HL-60 (cell line): ENCODE measurements at regions not wholly inside any gene's neighbourhood (a gene's known extent, or its start where the extent isn't known, plus 50 kb on each side); places are given as distances from the start of the nearest gene placed in this dataset.

ENCODE experiments used
- DNase-seq, 2 experiments: peaks; one replicate each; pipeline ENCODE4 v3.0.0-alpha.2; 2010 to 2020; ENCODE audit warnings: low read depth in 1 of 2, low spot score in 1 of 2
- H3K27ac ChIP-seq: fragments of 250-450 bp; sonication (Bioruptor Pico); replicated peaks from 2 replicates; pipeline ENCODE4 v1.5.1; 2020; ENCODE audit warnings: mild to moderate bottlenecking, moderate library complexity
- H3K27me3 ChIP-seq: fragments of 250-450 bp; sonication (Bioruptor Pico); 2 replicates; pipeline ENCODE4 v1.5.1; 2021; ENCODE audit warnings: mild to moderate bottlenecking, moderate library complexity; ENCODE audit not compliant: insufficient read depth, poor library complexity, severe bottlenecking
- H3K4me3 ChIP-seq: replicated peaks from 2 replicates; pipeline ENCODE4 v1.5.1; 2011; ENCODE audit warnings: mild to moderate bottlenecking, control low read depth, low read length; ENCODE audit not compliant: insufficient read depth
- CTCF ChIP-seq: IDR thresholded peaks from one replicate; pipeline ENCODE4 v1.5.1; 2011; ENCODE audit warnings: low read length, control low read depth, inconsistent platforms; ENCODE audit not compliant: insufficient read depth
- GABPA ChIP-seq: IDR thresholded peaks from 2 replicates; pipeline ENCODE4 v1.6.1; 2012; ENCODE audit warnings: low read depth
- POLR2AphosphoS5 ChIP-seq: IDR thresholded peaks from 2 replicates; pipeline ENCODE4 v1.6.1; 2012; ENCODE audit warnings: low read depth
- SPI1 ChIP-seq: IDR thresholded peaks from 2 replicates; pipeline ENCODE4 v1.6.1; 2012; ENCODE audit warnings: low read depth, mild to moderate bottlenecking, borderline replicate concordance
- TF ChIP-seq, protein P1 (sequence below): IDR thresholded peaks from 2 replicates; pipeline ENCODE4 v1.6.1; 2012; ENCODE audit warnings: low read depth; ENCODE audit not compliant: insufficient replicate concordance

- DNase-seq, result no peak
- Histone ChIP-seq H3K4me3 (no peak overlapping the region), H3K27ac (no peak overlapping the region), H3K27me3 (no peaks in the 10 kb centered on the region)
- TF ChIP-seq CTCF, result no peak
- no peak for TF ChIP-seq POLR2AphosphoS5
- TF ChIP-seq, protein P1, sequence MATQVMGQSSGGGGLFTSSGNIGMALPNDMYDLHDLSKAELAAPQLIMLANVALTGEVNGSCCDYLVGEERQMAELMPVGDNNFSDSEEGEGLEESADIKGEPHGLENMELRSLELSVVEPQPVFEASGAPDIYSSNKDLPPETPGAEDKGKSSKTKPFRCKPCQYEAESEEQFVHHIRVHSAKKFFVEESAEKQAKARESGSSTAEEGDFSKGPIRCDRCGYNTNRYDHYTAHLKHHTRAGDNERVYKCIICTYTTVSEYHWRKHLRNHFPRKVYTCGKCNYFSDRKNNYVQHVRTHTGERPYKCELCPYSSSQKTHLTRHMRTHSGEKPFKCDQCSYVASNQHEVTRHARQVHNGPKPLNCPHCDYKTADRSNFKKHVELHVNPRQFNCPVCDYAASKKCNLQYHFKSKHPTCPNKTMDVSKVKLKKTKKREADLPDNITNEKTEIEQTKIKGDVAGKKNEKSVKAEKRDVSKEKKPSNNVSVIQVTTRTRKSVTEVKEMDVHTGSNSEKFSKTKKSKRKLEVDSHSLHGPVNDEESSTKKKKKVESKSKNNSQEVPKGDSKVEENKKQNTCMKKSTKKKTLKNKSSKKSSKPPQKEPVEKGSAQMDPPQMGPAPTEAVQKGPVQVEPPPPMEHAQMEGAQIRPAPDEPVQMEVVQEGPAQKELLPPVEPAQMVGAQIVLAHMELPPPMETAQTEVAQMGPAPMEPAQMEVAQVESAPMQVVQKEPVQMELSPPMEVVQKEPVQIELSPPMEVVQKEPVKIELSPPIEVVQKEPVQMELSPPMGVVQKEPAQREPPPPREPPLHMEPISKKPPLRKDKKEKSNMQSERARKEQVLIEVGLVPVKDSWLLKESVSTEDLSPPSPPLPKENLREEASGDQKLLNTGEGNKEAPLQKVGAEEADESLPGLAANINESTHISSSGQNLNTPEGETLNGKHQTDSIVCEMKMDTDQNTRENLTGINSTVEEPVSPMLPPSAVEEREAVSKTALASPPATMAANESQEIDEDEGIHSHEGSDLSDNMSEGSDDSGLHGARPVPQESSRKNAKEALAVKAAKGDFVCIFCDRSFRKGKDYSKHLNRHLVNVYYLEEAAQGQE, result no peak
- no peak for TF ChIP-seq GABPA
- no peak for TF ChIP-seq SPI1
Measured at GRCh38 chr20:40890181-40890580, 138.4 kb upstream of the TOP1 start.

- TF ChIP-seq SPI1 (no peak), CTCF (no peak), POLR2AphosphoS5 (no peak), GABPA (no peak)
- TF ChIP-seq, protein P1, result no peak
- no peak for DNase-seq
- Histone ChIP-seq H3K27me3 (no peaks in the 10 kb centered on the region), H3K4me3 (no peak overlapping the region), H3K27ac (no peak overlapping the region)
Measured at GRCh38 chr20:40890635-40891034, 138.0 kb upstream of the TOP1 start.

DNA sequence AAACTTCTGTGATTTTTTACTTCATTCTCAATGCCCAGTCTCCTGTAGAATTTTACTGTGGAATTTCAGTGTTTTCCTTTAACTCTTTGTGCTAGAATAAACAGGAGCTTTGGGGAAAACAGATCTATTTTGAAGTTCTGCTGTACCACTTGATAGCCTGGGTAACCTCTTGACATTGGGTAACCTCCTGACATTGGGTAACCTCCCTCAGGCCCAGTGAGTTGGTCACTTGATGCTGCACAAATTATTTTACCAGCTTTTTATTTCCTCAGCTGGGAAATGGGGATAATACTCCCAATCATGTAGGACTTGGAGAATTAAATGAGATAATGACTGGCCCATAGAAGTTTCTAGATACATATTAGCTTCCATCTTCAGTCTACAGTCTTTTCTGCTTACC lies 137.3 kb upstream of the TOP1 start:
- DNase-seq, result no peak
- TF ChIP-seq SPI1 (no peak), POLR2AphosphoS5 (no peak), GABPA (no peak), CTCF (no peak)
- TF ChIP-seq, protein P1, result no peak
- Histone ChIP-seq H3K4me3 (no peak overlapping the region), H3K27ac (no peak overlapping the region), H3K27me3 (no peaks in the 10 kb centered on the region)
